Effector CD8-positive, alpha-beta T cell (primary cell): ENCODE measurements at regions not wholly inside any gene's neighbourhood (a gene's known extent, or its start where the extent isn't known, plus 50 kb on each side); places are given as distances from the start of the nearest gene placed in this dataset.

Experiments used
- DNase-seq: peaks from one replicate; lab custom pipeline; 2025; lab: John Stamatoyannopoulos, UW

GRCh38 chr4:121226362-121226761 lies 62.2 kb upstream of the TNIP3 start:
- no peak for DNase-seq

GRCh38 chr4:121221608-121222007 lies 57.5 kb upstream of the TNIP3 start:
- DNase-seq, result no peak

GRCh38 chr4:121221201-121221600 lies 57.1 kb upstream of the TNIP3 start:
- no peak for DNase-seq

GRCh38 chr4:121220698-121221097 lies 56.6 kb upstream of the TNIP3 start:
- DNase-seq, result no peak

GRCh38 chr4:121219227-121219626 lies 55.1 kb upstream of the TNIP3 start:
- no peak for DNase-seq

- DNase-seq, result no peak
These were observed 53.2 kb upstream of the TNIP3 start for GRCh38 chr4:121217351-121217750.

- no peak for DNase-seq
These were observed 52.3 kb upstream of the TNIP3 start for GRCh38 chr4:121216461-121216860.

GRCh38 chr4:121213940-121214339 lies 49.8 kb upstream of the TNIP3 start:
- no peak for DNase-seq
